ENCODE measurements at regions not wholly inside any gene's neighbourhood (a gene's known extent, or its start where the extent isn't known, plus 50 kb on each side); places are given as distances from the start of the nearest gene placed in this dataset.

DNA sequence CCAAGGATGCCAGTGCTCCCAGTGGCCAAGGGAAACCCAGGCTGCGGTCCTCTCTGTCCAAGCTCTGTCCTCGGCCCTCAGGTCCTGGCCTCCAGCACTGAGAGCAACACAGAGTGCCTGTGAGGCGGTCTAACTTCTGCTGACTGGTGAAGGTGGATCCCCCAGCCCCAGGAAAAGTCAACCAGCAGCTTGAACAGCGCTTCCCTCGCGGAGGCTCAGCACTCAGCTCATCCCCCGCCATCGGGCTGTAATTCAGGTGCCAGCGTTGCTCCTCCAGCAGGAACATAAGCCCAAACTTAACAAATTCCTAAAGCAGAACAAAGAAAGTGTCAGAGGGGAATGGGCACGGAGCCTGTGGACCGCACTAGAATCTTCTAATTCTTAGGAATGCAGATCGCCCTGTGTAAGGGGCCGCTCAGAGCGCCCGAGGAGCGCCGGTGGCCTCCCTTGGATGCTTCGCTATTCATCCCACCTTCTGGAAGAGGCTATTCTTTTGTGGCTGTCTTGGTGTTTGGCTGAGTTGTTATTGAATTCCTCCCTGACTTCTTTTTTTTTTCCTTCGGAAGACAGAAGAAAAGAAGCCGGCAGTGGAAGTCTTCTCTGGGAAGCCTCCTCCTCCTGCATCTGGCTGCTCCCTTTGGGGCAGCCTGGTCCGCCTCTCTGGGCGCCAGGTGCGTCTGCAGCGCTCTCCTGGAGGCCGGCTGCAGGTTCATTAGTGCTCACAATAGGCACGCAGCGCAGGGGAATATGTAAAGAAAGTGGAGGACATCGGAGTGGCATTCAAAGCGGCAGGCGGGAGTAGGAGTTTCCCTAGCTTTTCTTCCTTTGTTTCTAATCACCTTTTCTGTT lies 905.6 kb downstream of the TSN start (continued):
- TF ChIP-seq, protein P1, sequence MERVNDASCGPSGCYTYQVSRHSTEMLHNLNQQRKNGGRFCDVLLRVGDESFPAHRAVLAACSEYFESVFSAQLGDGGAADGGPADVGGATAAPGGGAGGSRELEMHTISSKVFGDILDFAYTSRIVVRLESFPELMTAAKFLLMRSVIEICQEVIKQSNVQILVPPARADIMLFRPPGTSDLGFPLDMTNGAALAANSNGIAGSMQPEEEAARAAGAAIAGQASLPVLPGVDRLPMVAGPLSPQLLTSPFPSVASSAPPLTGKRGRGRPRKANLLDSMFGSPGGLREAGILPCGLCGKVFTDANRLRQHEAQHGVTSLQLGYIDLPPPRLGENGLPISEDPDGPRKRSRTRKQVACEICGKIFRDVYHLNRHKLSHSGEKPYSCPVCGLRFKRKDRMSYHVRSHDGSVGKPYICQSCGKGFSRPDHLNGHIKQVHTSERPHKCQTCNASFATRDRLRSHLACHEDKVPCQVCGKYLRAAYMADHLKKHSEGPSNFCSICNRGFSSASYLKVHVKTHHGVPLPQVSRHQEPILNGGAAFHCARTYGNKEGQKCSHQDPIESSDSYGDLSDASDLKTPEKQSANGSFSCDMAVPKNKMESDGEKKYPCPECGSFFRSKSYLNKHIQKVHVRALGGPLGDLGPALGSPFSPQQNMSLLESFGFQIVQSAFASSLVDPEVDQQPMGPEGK (CRISPR knock-in tag; IDR thresholded peaks at IDR 0.05; ENCODE audit: borderline replicate concordance), result no peak
- TF ChIP-seq FOXJ3 (CRISPR knock-in tag; IDR thresholded peaks at IDR 0.05), result no peak

DNA sequence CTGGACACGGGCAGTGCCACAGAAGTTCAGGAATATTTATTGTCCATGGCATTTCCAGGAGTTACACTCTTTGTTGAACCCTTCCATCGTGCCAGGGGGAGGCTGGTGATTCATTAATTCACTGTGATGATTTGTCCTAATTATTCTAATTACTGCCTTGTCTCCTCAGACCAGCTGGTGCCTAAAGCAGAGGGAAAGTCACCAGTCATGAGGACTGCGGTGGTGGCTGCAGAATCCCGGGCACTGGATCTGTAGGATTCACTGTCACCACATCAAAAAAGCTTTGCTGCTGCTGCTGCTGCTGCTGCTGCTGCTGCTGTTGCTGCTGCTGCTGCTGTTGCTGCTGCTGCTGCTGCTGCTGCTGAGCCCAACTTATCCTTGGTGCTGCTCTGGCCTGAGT lies 908.2 kb downstream of the TSN start:
- in situ Hi-C loops (cut with MboI) (no loop called here), intact Hi-C loops (cut with micrococcal nuclease) (no loop called here)
- DNase-seq (ENCODE audit: extremely low read depth in 1 of 4, low spot score in 3 of 4), result no peak
- ATAC-seq, result no peak
- H2AFZ ChIP-seq (ENCODE audit: low read depth, low read length), result no peak overlapping the region
- H3K4me3 ChIP-seq, result no peak overlapping the region
- no peaks in the 10 kb centered on the region for H3K4me1 ChIP-seq (replicated peaks in 1 of 2; ENCODE audit: control insufficient read depth in 2 of 2, insufficient read depth in 2 of 2, low read length in 2 of 2)
- no TSS peak for BruUV-seq (replicated peaks)
- H3K36me3 ChIP-seq (ENCODE audit: control insufficient read depth, insufficient read depth, low read length), result no peaks in the 10 kb centered on the region
- FAIRE-seq, result no peak
- no peaks in the 10 kb centered on the region for H3K27me3 ChIP-seq (ENCODE audit: control insufficient read depth in 2 of 2, insufficient read depth in 2 of 2, low read length in 2 of 2)
- H3K9ac ChIP-seq (ENCODE audit: insufficient read depth in 1 of 2, low read depth in 2 of 2, low read length in 2 of 2), result no peak overlapping the region
- WGBS (ENCODE audit: insufficient coverage, low coverage, missing lambda C conversion rate), result 0% methylated on average over 4 of the region's 4 CpGs
- TF ChIP-seq NCOR1 (IDR thresholded peaks at IDR 0.05) (no peak), SIRT6 (IDR thresholded peaks at IDR 0.05; ENCODE audit: low read depth, low read length) (no peak), ZNF23 (CRISPR knock-in tag; IDR thresholded peaks at IDR 0.05) (no peak), SMAD1 (IDR thresholded peaks at IDR 0.05; ENCODE audit: low read depth, low read length, partially characterized antibody) (no peak), MCM2 (IDR thresholded peaks at IDR 0.05; ENCODE audit: low read depth) (no peak)
- TF ChIP-seq, protein P2, sequence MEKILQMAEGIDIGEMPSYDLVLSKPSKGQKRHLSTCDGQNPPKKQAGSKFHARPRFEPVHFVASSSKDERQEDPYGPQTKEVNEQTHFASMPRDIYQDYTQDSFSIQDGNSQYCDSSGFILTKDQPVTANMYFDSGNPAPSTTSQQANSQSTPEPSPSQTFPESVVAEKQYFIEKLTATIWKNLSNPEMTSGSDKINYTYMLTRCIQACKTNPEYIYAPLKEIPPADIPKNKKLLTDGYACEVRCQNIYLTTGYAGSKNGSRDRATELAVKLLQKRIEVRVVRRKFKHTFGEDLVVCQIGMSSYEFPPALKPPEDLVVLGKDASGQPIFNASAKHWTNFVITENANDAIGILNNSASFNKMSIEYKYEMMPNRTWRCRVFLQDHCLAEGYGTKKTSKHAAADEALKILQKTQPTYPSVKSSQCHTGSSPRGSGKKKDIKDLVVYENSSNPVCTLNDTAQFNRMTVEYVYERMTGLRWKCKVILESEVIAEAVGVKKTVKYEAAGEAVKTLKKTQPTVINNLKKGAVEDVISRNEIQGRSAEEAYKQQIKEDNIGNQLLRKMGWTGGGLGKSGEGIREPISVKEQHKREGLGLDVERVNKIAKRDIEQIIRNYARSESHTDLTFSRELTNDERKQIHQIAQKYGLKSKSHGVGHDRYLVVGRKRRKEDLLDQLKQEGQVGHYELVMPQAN (IDR thresholded peaks at IDR 0.05; ENCODE audit: borderline replicate concordance), result no peak
- ChIA-PET POLR2A (no interaction called here), CTCF (ENCODE audit: low intra/inter-chr PET ratio) (no interaction called here)
- H3K27ac ChIP-seq (ENCODE audit: extremely low read depth, low read depth, low read length), result no peak overlapping the region
- no peaks in the 10 kb centered on the region for H3K9me1 ChIP-seq (ENCODE audit: control insufficient read depth, insufficient read depth, low read length)
- H3K79me2 ChIP-seq (ENCODE audit: control insufficient read depth, insufficient read depth, low read length), result no peaks in the 10 kb centered on the region
- no peak overlapping the region for H3K4me2 ChIP-seq (ENCODE audit: insufficient read depth, low read length)
- no peaks in the 10 kb centered on the region for H4K20me1 ChIP-seq (replicated peaks; ENCODE audit: control insufficient read depth, insufficient read depth, low read length)
- H3K9me3 ChIP-seq (replicated peaks; ENCODE audit: control insufficient read depth, insufficient read depth, low read depth, low read length), result no peaks in the 10 kb centered on the region
